Erythroblast (primary cell): ENCODE measurements at regions not wholly inside any gene's neighbourhood (a gene's known extent, or its start where the extent isn't known, plus 50 kb on each side); places are given as distances from the start of the nearest gene placed in this dataset.

Source experiments
- GATA1 ChIP-seq: IDR thresholded peaks from 2 replicates; pipeline ENCODE4 v1.6.1; 2011; ENCODE audit warnings: low read depth, mild to moderate bottlenecking, control low read depth, low read length, moderate library complexity
- POLR2A ChIP-seq: IDR thresholded peaks from 2 replicates; pipeline ENCODE4 v1.6.1; 2011; ENCODE audit warnings: mild to moderate bottlenecking, low read length

- TF ChIP-seq POLR2A (no peak), GATA1 (no peak)
These were observed 126.2 kb upstream of the SSTR4 start for GRCh38 chr20:22908944-22909343.
